PFSK-1 (cell line): ENCODE measurements at regions not wholly inside any gene's neighbourhood (a gene's known extent, or its start where the extent isn't known, plus 50 kb on each side); places are given as distances from the start of the nearest gene placed in this dataset.

Experiments
- FOXP2 ChIP-seq: optimal IDR thresholded peaks from 2 replicates; pipeline ENCODE3; 2011; ENCODE audit warnings: borderline replicate concordance, control low read depth, inconsistent platforms; ENCODE audit not compliant: insufficient read depth; ENCODE audit errors: extremely low read length, extremely low read depth
- POLR2AphosphoS5 ChIP-seq: IDR thresholded peaks from 2 replicates; pipeline ENCODE4 v1.6.1; 2012; ENCODE audit warnings: low read depth, mild to moderate bottlenecking, control low read depth, low read length, moderate library complexity
- SIN3A ChIP-seq: IDR thresholded peaks from 2 replicates; pipeline ENCODE4 v1.6.1; 2012; ENCODE audit warnings: mild to moderate bottlenecking, low read length, moderate library complexity, borderline replicate concordance; ENCODE audit not compliant: insufficient read depth
- TAF1 ChIP-seq: IDR thresholded peaks from 2 replicates; pipeline ENCODE4 v1.6.1; 2012; ENCODE audit warnings: low read length, control low read depth, borderline replicate concordance; ENCODE audit not compliant: insufficient read depth
- TF ChIP-seq, protein P1 (sequence below), 2 experiments: IDR thresholded peaks; 2 replicates each; pipeline versions ENCODE4 v1.6.1 to v1.8.0; 2011 to 2012; ENCODE audit warnings: low read depth in 2 of 2, low read length in 2 of 2, control low read depth in 1 of 2, inconsistent platforms in 1 of 2, mild to moderate bottlenecking in 1 of 2, moderate library complexity in 1 of 2; ENCODE audit not compliant: insufficient read depth in 1 of 2

DNA sequence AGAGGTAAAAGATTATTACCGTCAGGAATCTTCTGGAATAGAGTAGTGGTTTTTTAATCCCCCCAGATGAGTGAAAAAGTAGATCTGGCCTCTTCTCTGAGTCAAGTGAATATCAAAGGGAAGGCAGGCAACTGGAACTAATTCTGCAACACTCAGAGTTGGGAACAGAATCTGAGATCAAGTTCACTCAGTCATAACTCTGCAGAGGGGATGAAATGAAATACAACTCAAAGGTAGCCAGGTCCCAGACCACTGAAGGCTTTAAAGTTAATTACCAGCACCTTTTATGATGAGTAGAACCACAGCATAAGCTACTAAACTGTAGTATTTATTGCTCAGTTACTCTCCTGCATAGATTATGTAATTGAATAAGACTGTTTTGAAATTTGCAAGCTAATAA lies 455.6 kb upstream of the AKR1E2 start:
- TF ChIP-seq FOXP2 (no peak), TAF1 (no peak), POLR2AphosphoS5 (no peak), SIN3A (no peak)
- TF ChIP-seq, protein P1, sequence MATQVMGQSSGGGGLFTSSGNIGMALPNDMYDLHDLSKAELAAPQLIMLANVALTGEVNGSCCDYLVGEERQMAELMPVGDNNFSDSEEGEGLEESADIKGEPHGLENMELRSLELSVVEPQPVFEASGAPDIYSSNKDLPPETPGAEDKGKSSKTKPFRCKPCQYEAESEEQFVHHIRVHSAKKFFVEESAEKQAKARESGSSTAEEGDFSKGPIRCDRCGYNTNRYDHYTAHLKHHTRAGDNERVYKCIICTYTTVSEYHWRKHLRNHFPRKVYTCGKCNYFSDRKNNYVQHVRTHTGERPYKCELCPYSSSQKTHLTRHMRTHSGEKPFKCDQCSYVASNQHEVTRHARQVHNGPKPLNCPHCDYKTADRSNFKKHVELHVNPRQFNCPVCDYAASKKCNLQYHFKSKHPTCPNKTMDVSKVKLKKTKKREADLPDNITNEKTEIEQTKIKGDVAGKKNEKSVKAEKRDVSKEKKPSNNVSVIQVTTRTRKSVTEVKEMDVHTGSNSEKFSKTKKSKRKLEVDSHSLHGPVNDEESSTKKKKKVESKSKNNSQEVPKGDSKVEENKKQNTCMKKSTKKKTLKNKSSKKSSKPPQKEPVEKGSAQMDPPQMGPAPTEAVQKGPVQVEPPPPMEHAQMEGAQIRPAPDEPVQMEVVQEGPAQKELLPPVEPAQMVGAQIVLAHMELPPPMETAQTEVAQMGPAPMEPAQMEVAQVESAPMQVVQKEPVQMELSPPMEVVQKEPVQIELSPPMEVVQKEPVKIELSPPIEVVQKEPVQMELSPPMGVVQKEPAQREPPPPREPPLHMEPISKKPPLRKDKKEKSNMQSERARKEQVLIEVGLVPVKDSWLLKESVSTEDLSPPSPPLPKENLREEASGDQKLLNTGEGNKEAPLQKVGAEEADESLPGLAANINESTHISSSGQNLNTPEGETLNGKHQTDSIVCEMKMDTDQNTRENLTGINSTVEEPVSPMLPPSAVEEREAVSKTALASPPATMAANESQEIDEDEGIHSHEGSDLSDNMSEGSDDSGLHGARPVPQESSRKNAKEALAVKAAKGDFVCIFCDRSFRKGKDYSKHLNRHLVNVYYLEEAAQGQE (IDR thresholded peaks at IDR 0.05; ENCODE audit: insufficient read depth in 1 of 2, low read depth in 2 of 2, low read length in 2 of 2) = no peak

DNA sequence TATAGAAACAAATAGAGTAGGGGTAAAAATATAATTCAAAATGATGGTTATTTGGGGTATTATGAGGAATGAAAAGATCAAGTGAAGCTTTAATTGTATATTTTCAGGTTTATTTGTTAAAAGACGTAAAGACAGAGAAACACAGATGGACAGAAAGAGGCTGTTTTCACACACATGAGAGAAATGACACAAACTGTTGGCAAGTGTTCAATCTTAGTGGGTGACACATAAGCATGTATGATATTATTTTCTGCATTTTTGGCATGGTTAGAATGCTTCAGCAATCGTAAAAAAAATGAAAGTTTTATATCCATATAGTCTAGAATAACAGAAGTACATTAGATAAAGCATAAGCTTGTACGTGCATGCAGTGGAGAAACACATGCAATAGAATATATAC lies 464.4 kb upstream of the AKR1E2 start:
- TF ChIP-seq POLR2AphosphoS5 (no peak), TAF1 (no peak), SIN3A (no peak), FOXP2 (no peak)
- TF ChIP-seq, protein P1 (IDR thresholded peaks at IDR 0.05; ENCODE audit: insufficient read depth in 1 of 2, low read depth in 2 of 2, low read length in 2 of 2) = no peak

DNA sequence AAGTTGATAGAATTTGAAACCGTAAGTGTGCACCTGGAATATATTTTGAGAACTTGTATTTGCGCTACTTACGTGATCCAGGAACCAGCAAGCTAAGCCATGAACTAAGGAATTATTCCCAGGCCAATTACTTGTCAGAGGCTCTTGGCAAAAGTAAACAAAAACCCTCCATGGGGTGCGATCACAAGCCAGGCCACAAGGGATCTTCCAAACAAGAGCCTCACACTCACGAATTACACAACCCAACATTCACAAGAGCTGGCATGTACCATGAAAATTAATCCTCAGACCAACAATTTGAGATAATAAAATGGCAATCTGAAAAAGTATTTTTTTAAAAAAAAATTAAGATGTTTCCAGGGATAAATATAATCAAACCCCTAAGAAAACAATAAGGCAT lies 467.0 kb upstream of the AKR1E2 start:
- no peak for TF ChIP-seq FOXP2
- no peak for TF ChIP-seq TAF1
- TF ChIP-seq SIN3A = no peak
- no peak for TF ChIP-seq POLR2AphosphoS5
- TF ChIP-seq, protein P1 (IDR thresholded peaks at IDR 0.05; ENCODE audit: insufficient read depth in 1 of 2, low read depth in 2 of 2, low read length in 2 of 2) = no peak

GRCh38 chr10:4357911-4358310 lies 468.1 kb upstream of the AKR1E2 start:
- TF ChIP-seq, protein P1 (IDR thresholded peaks at IDR 0.05; ENCODE audit: insufficient read depth in 1 of 2, low read depth in 2 of 2, low read length in 2 of 2) = no peak
- TF ChIP-seq FOXP2 (no peak), SIN3A (no peak), POLR2AphosphoS5 (no peak), TAF1 (no peak)

- TF ChIP-seq SIN3A (no peak), TAF1 (no peak), FOXP2 (no peak), POLR2AphosphoS5 (no peak)
- TF ChIP-seq, protein P1 (IDR thresholded peaks at IDR 0.05; ENCODE audit: insufficient read depth in 1 of 2, low read depth in 2 of 2, low read length in 2 of 2) = no peak
These were observed 470.7 kb upstream of the AKR1E2 start for GRCh38 chr10:4355350-4355749.
